Astrocyte (in vitro differentiated cells and primary cell): ENCODE measurements at regions not wholly inside any gene's neighbourhood (a gene's known extent, or its start where the extent isn't known, plus 50 kb on each side); places are given as distances from the start of the nearest gene placed in this dataset.
"Not testable (repeated sequence)": the region's sequence is repeated elsewhere in the genome, so short reads cannot be mapped to it uniquely, and the experiment has no call there.

Source experiments
- DNase-seq: peaks from one replicate; pipeline ENCODE4 v3.0.0-alpha.2; 2010; ENCODE audit warnings: low read depth
- FAIRE-seq: peaks from 2 replicates; lab custom pipeline; 2011; peaks lifted over from hg19 to GRCh38; lab: Jason Lieb, UNC
- H2AFZ ChIP-seq: 2 replicates; pipeline ENCODE4 v1.6.0; 2012; ENCODE audit warnings: low read depth, low read length, inconsistent platforms
- H3K27ac ChIP-seq: 2 replicates; pipeline ENCODE4 v1.5.1; 2011; ENCODE audit warnings: low read depth, low read length, inconsistent platforms
- H3K27me3 ChIP-seq: 2 replicates; pipeline ENCODE4 v1.6.0; 2011; ENCODE audit warnings: low read length, inconsistent platforms; ENCODE audit not compliant: insufficient read depth
- H3K36me3 ChIP-seq: 2 replicates; pipeline ENCODE4 v1.5.1; 2011; ENCODE audit warnings: low read length, inconsistent platforms; ENCODE audit not compliant: insufficient read depth
- H3K4me1 ChIP-seq: 2 replicates; pipeline ENCODE4 v1.5.1; 2011; ENCODE audit warnings: low read length, inconsistent platforms; ENCODE audit not compliant: insufficient read depth
- H3K4me2 ChIP-seq: 2 replicates; pipeline ENCODE4 v1.6.0; 2012; ENCODE audit warnings: low read length, inconsistent platforms
- H3K4me3 ChIP-seq: 2 replicates; pipeline ENCODE4 v1.5.1; 2011; ENCODE audit warnings: low read depth, mild to moderate bottlenecking, low read length, inconsistent platforms; ENCODE audit not compliant: insufficient read depth
- H3K79me2 ChIP-seq: 2 replicates; pipeline ENCODE4 v1.6.0; 2012; ENCODE audit warnings: mild to moderate bottlenecking, low read length, inconsistent platforms; ENCODE audit not compliant: insufficient read depth
- H3K9ac ChIP-seq: 2 replicates; pipeline ENCODE4 v1.6.0; 2012; ENCODE audit warnings: mild to moderate bottlenecking, low read length, inconsistent platforms
- H3K9me3 ChIP-seq: 2 replicates; pipeline ENCODE4 v1.5.1; 2012; ENCODE audit warnings: low read depth, mild to moderate bottlenecking, low read length, inconsistent platforms; ENCODE audit not compliant: insufficient read depth
- H4K20me1 ChIP-seq: 2 replicates; pipeline ENCODE4 v1.6.0; 2012; ENCODE audit warnings: low read length, inconsistent platforms; ENCODE audit not compliant: insufficient read depth
- H3K27ac Mint-ChIP-seq: one replicate; pipeline ENCODE4 v1.8.0; 2021; ENCODE audit warnings: mild to moderate bottlenecking, mixed read lengths; ENCODE audit not compliant: unreplicated experiment
- H3K27me3 Mint-ChIP-seq: one replicate; pipeline ENCODE4 v1.8.0; 2021; ENCODE audit warnings: low read depth, mixed read lengths; ENCODE audit not compliant: unreplicated experiment
- H3K36me3 Mint-ChIP-seq: one replicate; pipeline ENCODE4 v1.8.0; 2021; ENCODE audit warnings: low read depth, mixed read lengths; ENCODE audit not compliant: unreplicated experiment
- H3K4me1 Mint-ChIP-seq: one replicate; pipeline ENCODE4 v1.8.0; 2021; ENCODE audit warnings: low read depth, mixed read lengths; ENCODE audit not compliant: unreplicated experiment
- H3K4me3 Mint-ChIP-seq: one replicate; pipeline ENCODE4 v1.8.0; 2021; ENCODE audit warnings: mild to moderate bottlenecking, moderate library complexity, mixed read lengths; ENCODE audit not compliant: unreplicated experiment
- H3K9me3 Mint-ChIP-seq: one replicate; pipeline ENCODE4 v1.8.0; 2021; ENCODE audit warnings: mild to moderate bottlenecking, mixed read lengths; ENCODE audit not compliant: unreplicated experiment
- EZH2 ChIP-seq: IDR thresholded peaks from 2 replicates; pipeline ENCODE4 v1.6.1; 2012; ENCODE audit warnings: mild to moderate bottlenecking, low read length, inconsistent platforms; ENCODE audit not compliant: insufficient read depth
- TF ChIP-seq, protein P1 (sequence below): IDR thresholded peaks from 2 replicates; pipeline ENCODE4 v1.5.1; 2011; ENCODE audit warnings: low read depth, mild to moderate bottlenecking, inconsistent platforms, low read length, moderate library complexity; ENCODE audit not compliant: insufficient read depth

DNA sequence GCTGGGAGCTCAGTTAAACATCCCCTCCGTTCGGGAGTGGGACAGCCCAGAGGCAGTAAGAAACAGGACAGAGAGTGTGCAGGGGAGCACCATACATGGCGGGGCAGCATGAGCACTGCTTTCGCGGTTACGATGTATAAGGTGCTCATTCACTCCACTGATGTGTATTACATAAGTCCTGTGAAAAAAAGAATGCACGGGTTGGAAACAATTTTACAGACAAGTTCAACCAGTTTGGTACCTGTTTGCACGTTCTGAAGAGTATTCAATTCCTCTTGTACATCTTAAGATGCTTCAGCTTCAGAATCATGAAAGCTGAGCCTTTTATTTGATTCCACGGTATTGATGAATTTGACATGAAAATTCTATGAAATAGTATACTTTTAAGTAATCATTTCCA is 97.8 kb upstream of the NETO1 start:
- H3K4me2 ChIP-seq = no peak overlapping the region
- no peaks in the 10 kb centered on the region for H3K79me2 ChIP-seq
- Mint-ChIP-seq H3K36me3 (no peaks in the 10 kb centered on the region), H3K4me3 (no peak overlapping the region), H3K27ac (no peak overlapping the region), H3K4me1 (no peaks in the 10 kb centered on the region), H3K9me3 (no peaks in the 10 kb centered on the region), H3K27me3 (no peaks in the 10 kb centered on the region)
- no peak for TF ChIP-seq EZH2
- TF ChIP-seq, protein P1, sequence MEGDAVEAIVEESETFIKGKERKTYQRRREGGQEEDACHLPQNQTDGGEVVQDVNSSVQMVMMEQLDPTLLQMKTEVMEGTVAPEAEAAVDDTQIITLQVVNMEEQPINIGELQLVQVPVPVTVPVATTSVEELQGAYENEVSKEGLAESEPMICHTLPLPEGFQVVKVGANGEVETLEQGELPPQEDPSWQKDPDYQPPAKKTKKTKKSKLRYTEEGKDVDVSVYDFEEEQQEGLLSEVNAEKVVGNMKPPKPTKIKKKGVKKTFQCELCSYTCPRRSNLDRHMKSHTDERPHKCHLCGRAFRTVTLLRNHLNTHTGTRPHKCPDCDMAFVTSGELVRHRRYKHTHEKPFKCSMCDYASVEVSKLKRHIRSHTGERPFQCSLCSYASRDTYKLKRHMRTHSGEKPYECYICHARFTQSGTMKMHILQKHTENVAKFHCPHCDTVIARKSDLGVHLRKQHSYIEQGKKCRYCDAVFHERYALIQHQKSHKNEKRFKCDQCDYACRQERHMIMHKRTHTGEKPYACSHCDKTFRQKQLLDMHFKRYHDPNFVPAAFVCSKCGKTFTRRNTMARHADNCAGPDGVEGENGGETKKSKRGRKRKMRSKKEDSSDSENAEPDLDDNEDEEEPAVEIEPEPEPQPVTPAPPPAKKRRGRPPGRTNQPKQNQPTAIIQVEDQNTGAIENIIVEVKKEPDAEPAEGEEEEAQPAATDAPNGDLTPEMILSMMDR = no peak
- H3K36me3 ChIP-seq = no peaks in the 10 kb centered on the region
- no peak overlapping the region for H3K4me3 ChIP-seq
- no peak overlapping the region for H2AFZ ChIP-seq
- no peak overlapping the region for H3K9ac ChIP-seq
- H3K9me3 ChIP-seq = no peaks in the 10 kb centered on the region
- DNase-seq (no peak), FAIRE-seq (no peak)
- H3K4me1 ChIP-seq = no peaks in the 10 kb centered on the region
- H3K27me3 ChIP-seq = no peaks in the 10 kb centered on the region
- no peaks in the 10 kb centered on the region for H4K20me1 ChIP-seq
- H3K27ac ChIP-seq = no peak overlapping the region

DNA sequence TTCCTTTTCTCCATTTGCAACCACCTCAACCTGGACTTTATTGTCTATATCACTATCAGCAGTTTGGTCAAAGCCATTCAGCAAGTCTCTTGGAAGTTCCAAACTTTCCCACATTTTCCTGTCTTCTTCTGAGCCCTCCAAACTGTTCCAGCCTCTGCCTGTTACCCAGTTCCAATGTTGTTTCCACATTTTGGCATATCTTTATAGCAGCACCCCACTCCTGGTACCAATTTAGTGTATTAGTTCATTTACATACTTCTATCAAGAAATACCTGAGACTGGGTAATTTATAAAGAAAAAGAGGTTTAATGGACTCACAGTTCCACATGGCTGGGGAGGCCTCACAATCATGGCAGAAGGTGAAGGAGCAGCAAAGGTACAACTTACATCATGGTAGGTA is 90.4 kb upstream of the NETO1 start:
- DNase-seq, H2AFZ ChIP-seq, H3K79me2 ChIP-seq, H3K9ac ChIP-seq, H3K36me3 ChIP-seq, H3K4me3 ChIP-seq, FAIRE-seq, H3K4me3 Mint-ChIP-seq, H3K4me2 ChIP-seq, H3K27ac ChIP-seq, H3K36me3 Mint-ChIP-seq, H3K4me1 Mint-ChIP-seq, H3K27me3 Mint-ChIP-seq, H3K4me1 ChIP-seq, H3K27me3 ChIP-seq, H3K27ac Mint-ChIP-seq, H4K20me1 ChIP-seq, H3K9me3 ChIP-seq: not testable (repeated sequence)
- H3K9me3 Mint-ChIP-seq = peaks cover 12% of the 10 kb centered on the region

DNA sequence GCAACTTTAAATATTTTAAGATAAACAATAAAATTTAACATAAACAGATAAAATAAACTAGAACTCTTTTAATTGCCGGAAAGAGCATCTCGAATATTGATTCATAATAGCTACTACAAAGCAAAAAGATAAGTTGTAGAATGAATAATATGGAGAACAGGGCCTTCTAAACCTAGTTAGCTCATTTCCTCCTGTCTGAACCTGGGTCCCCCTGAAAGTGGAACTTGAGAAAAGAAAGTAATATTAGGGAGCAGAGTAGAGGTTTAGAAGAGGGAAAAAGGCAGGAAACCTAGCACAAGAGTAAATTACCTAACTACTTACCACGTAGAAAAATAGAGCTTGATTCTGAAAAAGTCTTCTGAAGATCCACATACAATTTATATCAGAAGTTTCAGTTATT is 80.7 kb upstream of the NETO1 start:
- H3K27ac ChIP-seq = no peak overlapping the region
- TF ChIP-seq, protein P1 = no peak
- TF ChIP-seq EZH2 = no peak
- H3K9me3 Mint-ChIP-seq = no peaks in the 10 kb centered on the region
- DNase-seq (no peak), FAIRE-seq (no peak)
- no peaks in the 10 kb centered on the region for H3K36me3 Mint-ChIP-seq
- H3K4me3 Mint-ChIP-seq = no peak overlapping the region
- no peaks in the 10 kb centered on the region for H3K27me3 Mint-ChIP-seq
- H3K9ac ChIP-seq = no peak overlapping the region
- H2AFZ ChIP-seq = no peak overlapping the region
- H3K79me2 ChIP-seq = no peaks in the 10 kb centered on the region
- no peaks in the 10 kb centered on the region for H3K4me1 Mint-ChIP-seq
- no peaks in the 10 kb centered on the region for H3K27me3 ChIP-seq
- H3K27ac Mint-ChIP-seq = no peak overlapping the region
- H3K36me3 ChIP-seq = no peaks in the 10 kb centered on the region
- no peaks in the 10 kb centered on the region for H3K9me3 ChIP-seq
- H4K20me1 ChIP-seq = no peaks in the 10 kb centered on the region
- H3K4me3 ChIP-seq = no peak overlapping the region
- no peaks in the 10 kb centered on the region for H3K4me1 ChIP-seq
- H3K4me2 ChIP-seq = no peak overlapping the region
